CD14-positive monocyte (primary cell): ENCODE measurements at regions not wholly inside any gene's neighbourhood (a gene's known extent, or its start where the extent isn't known, plus 50 kb on each side); places are given as distances from the start of the nearest gene placed in this dataset.

ENCODE experiments used
- DNase-seq, 3 donors: peaks; one replicate each; pipeline ENCODE4 v3.0.0-alpha.2; 2011 to 2022
- H2AFZ ChIP-seq: 2 replicates; pipeline ENCODE4 v1.6.0; 2012; ENCODE audit warnings: mild to moderate bottlenecking, low read depth, low read length, inconsistent platforms; ENCODE audit not compliant: insufficient read depth, poor library complexity, severe bottlenecking
- H3K27ac ChIP-seq, 2 donors: 1 replicate in 1 of 2; 2 replicates in 1 of 2; pipeline ENCODE4 v1.5.1; 2012 to 2013; ENCODE audit warnings: low read length in 2 of 2, control low read depth in 1 of 2, inconsistent platforms in 1 of 2, low read depth in 1 of 2, mild to moderate bottlenecking in 1 of 2
- H3K27me3 ChIP-seq, 2 donors: one replicate each; pipeline versions ENCODE4 v1.6.0 to v1.6.1; 2011 to 2013; ENCODE audit warnings: low read length in 2 of 2; ENCODE audit not compliant: control insufficient read depth in 2 of 2, insufficient read depth in 2 of 2
- H3K36me3 ChIP-seq, 2 donors: replicated peaks in 1 of 2; 1 replicate in 1 of 2; 2 replicates in 1 of 2; pipeline versions ENCODE4 v1.5.1 to v1.6.1; 2012 to 2013; ENCODE audit warnings: low read length in 2 of 2, control low read depth in 1 of 2, inconsistent platforms in 1 of 2, mild to moderate bottlenecking in 1 of 2; ENCODE audit not compliant: insufficient read depth in 2 of 2, control insufficient read depth in 1 of 2
- H3K4me1 ChIP-seq, 2 donors: 1 replicate in 1 of 2; 2 replicates in 1 of 2; pipeline versions ENCODE4 v1.5.1 to v1.6.1; 2012 to 2013; ENCODE audit warnings: low read length in 2 of 2, control low read depth in 1 of 2, inconsistent platforms in 1 of 2, mild to moderate bottlenecking in 1 of 2, moderate library complexity in 1 of 2; ENCODE audit not compliant: insufficient read depth in 2 of 2, control insufficient read depth in 1 of 2
- H3K4me2 ChIP-seq: replicated peaks from 2 replicates; pipeline ENCODE3; 2012; ENCODE audit warnings: low read length, moderate library complexity, mild to moderate bottlenecking; ENCODE audit not compliant: poor library complexity, severe bottlenecking; ENCODE audit errors: extremely low read depth
- H3K4me3 ChIP-seq, 3 experiments: fragments of 200-600 bp in 1 of 3; sonication (generic) in 1 of 3; replicated peaks in 1 of 3; 1 replicate in 2 of 3; 2 replicates in 1 of 3; pipeline ENCODE4 v1.5.1; 2011 to 2013; ENCODE audit warnings: low read length in 3 of 3, mild to moderate bottlenecking in 3 of 3, control low read depth in 2 of 3, low read depth in 2 of 3, inconsistent platforms in 1 of 3, moderate library complexity in 1 of 3
- H3K79me2 ChIP-seq: 2 replicates; pipeline ENCODE4 v1.6.0; 2012; ENCODE audit warnings: mild to moderate bottlenecking, control low read depth, inconsistent platforms, low read length, moderate library complexity; ENCODE audit not compliant: insufficient read depth
- H3K9ac ChIP-seq: 2 replicates; pipeline ENCODE4 v1.6.0; 2017; ENCODE audit warnings: low read length, mild to moderate bottlenecking; ENCODE audit not compliant: insufficient read depth, poor library complexity, severe bottlenecking
- H3K9me3 ChIP-seq, 2 donors: replicated peaks in 1 of 2; 1 replicate in 1 of 2; 2 replicates in 1 of 2; pipeline versions ENCODE4 v1.5.1 to v1.6.1; 2012 to 2013; ENCODE audit warnings: low read length in 2 of 2, control low read depth in 1 of 2; ENCODE audit not compliant: control insufficient read depth in 1 of 2, insufficient read depth in 1 of 2
- H4K20me1 ChIP-seq: 2 replicates; pipeline ENCODE4 v1.6.0; 2012; ENCODE audit warnings: mild to moderate bottlenecking, low read length, control low read depth, moderate library complexity; ENCODE audit not compliant: insufficient read depth
- H3K27ac Mint-ChIP-seq, 7 donors: one replicate each; pipeline ENCODE4 v1.8.0; 2020; ENCODE audit warnings: mild to moderate bottlenecking in 7 of 7, mixed read lengths in 7 of 7, moderate library complexity in 6 of 7, inconsistent platforms in 2 of 7
- H3K27me3 Mint-ChIP-seq, 3 donors: one replicate each; pipeline ENCODE4 v1.8.0; 2021 to 2022; ENCODE audit warnings: low read depth in 3 of 3, mild to moderate bottlenecking in 3 of 3, mixed read lengths in 3 of 3, moderate library complexity in 3 of 3, inconsistent platforms in 1 of 3
- H3K36me3 Mint-ChIP-seq, 2 donors: one replicate each; pipeline ENCODE4 v1.8.0; 2020; ENCODE audit warnings: mixed read lengths in 2 of 2, inconsistent platforms in 1 of 2, mild to moderate bottlenecking in 1 of 2
- H3K4me1 Mint-ChIP-seq: one replicate; pipeline ENCODE4 v1.8.0; 2020; ENCODE audit warnings: mild to moderate bottlenecking, mixed read lengths
- H3K4me3 Mint-ChIP-seq, 2 donors: one replicate each; pipeline ENCODE4 v1.8.0; 2020; ENCODE audit warnings: mild to moderate bottlenecking in 2 of 2, mixed read lengths in 2 of 2, moderate library complexity in 1 of 2
- H3K9me3 Mint-ChIP-seq, 7 donors: one replicate each; pipeline ENCODE4 v1.8.0; 2020 to 2022; ENCODE audit warnings: mixed read lengths in 7 of 7, mild to moderate bottlenecking in 6 of 7, moderate library complexity in 6 of 7, inconsistent platforms in 2 of 7
- WGBS: methylation state at CpG from one replicate; pipeline ENCODE4 v1.1.5; 2013; ENCODE audit warnings: missing lambda C conversion rate; ENCODE audit not compliant: insufficient coverage; 5-methylcytosine and 5-hydroxymethylcytosine counted together
- intact Hi-C, 2 donors: fragments of 100-400 bp; cut with micrococcal nuclease; formaldehyde crosslinking; loops; one replicate each; pipeline versions ENCODE4 v1.15.0 to v1.15.1; 2023
- TF ChIP-seq, protein P1 (sequence below): fragments of 200-600 bp; IDR thresholded peaks from one replicate; pipeline ENCODE4 v1.8.0; 2022; ENCODE audit warnings: antibody characterized with exemption, mild to moderate bottlenecking

DNA sequence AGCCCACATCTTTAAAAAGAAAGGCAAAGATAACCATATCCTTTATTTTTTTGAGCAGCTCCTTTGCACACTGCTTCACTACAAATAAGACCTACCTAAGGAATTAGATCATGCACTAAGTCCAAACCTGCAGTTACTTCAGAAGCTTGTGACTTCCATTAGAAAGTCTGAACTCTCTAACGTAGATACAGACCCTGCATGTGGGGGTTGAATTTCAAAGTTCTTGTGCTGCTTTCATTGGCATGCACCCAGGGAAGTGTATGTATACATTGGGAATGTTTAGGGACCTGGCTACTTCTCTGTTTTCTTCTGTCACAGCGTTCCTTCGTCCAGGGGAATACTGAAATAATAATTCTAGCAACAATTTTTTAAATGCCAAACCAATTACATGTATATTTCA lies 185.2 kb upstream of the IL12A start:
- Mint-ChIP-seq H3K36me3 (no peaks in the 10 kb centered on the region), H3K4me1 (no peaks in the 10 kb centered on the region), H3K9me3 (no peaks in the 10 kb centered on the region), H3K27ac (no peak overlapping the region), H3K4me3 (no peak overlapping the region), H3K27me3 (peaks cover 0 to 1% (median 0%) of the 10 kb centered on the region in 3 donors)
- Histone ChIP-seq H3K27ac (no peak overlapping the region), H3K36me3 (no peaks in the 10 kb centered on the region), H3K4me3 (no peak overlapping the region), H3K27me3 (no peaks in the 10 kb centered on the region), H4K20me1 (no peaks in the 10 kb centered on the region), H3K4me1 (no peaks in the 10 kb centered on the region), H3K4me2 (no peak overlapping the region), H2AFZ (no peak overlapping the region), H3K9ac (no peak overlapping the region), H3K79me2 (no peaks in the 10 kb centered on the region), H3K9me3 (no peaks in the 10 kb centered on the region)
- intact Hi-C loops = loop anchor here in 1 of 2 donors (10.0 kb wide), 1 partner anchor 479 kb away; no protein-coding TSS in a partner anchor
- no peak for DNase-seq
- TF ChIP-seq, protein P1, sequence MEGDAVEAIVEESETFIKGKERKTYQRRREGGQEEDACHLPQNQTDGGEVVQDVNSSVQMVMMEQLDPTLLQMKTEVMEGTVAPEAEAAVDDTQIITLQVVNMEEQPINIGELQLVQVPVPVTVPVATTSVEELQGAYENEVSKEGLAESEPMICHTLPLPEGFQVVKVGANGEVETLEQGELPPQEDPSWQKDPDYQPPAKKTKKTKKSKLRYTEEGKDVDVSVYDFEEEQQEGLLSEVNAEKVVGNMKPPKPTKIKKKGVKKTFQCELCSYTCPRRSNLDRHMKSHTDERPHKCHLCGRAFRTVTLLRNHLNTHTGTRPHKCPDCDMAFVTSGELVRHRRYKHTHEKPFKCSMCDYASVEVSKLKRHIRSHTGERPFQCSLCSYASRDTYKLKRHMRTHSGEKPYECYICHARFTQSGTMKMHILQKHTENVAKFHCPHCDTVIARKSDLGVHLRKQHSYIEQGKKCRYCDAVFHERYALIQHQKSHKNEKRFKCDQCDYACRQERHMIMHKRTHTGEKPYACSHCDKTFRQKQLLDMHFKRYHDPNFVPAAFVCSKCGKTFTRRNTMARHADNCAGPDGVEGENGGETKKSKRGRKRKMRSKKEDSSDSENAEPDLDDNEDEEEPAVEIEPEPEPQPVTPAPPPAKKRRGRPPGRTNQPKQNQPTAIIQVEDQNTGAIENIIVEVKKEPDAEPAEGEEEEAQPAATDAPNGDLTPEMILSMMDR = no peak
- WGBS = 100% methylated on average over 1 of the region's 3 CpGs

DNA sequence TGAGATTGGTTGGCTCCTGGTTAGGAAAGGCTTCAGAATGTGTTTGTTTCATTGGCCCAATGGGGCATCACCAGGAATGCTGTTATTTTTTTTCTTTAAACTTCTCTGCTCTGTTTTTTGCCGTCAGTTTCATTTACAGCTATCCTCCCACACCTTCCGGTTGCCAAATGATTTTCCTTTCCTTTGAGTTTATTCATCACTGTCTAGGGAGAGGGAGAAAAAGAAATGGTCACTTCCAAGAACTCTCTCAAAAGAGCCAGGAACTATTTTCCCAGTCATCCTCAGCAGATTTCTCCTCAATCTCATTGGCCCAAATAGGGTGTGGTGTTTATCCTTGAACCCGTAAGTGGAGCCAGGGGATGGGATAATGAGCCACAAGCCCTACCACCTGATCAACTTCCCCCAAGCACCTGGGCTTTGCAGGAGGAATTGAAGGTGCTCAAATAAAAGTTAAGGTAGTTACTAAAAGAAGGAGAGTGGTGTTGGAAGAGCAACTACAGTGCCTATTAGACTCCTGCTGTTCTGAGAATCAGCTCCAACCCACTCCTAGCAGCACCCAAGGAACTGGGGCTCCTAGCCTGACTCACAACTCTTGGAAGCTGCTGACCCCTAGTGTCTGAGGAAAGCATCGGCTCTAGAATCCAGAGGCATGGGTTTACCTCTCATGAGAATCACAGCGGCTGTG lies 183.8 kb upstream of the IL12A start:
- Mint-ChIP-seq H3K27ac (no peak overlapping the region), H3K4me1 (no peaks in the 10 kb centered on the region), H3K27me3 (peaks cover 0 to 1% (median 0%) of the 10 kb centered on the region in 3 donors), H3K36me3 (no peaks in the 10 kb centered on the region), H3K4me3 (no peak overlapping the region), H3K9me3 (no peaks in the 10 kb centered on the region)
- H3K36me3 ChIP-seq = no peaks in the 10 kb centered on the region
- H3K27ac ChIP-seq = no peak overlapping the region
- intact Hi-C loops = loop anchor here in 1 of 2 donors (10.0 kb wide), 1 partner anchor 480 kb away; no protein-coding TSS in a partner anchor
- TF ChIP-seq, protein P1 = peak; percentile 71
- H3K79me2 ChIP-seq = no peaks in the 10 kb centered on the region
- H4K20me1 ChIP-seq = no peaks in the 10 kb centered on the region
- H3K4me2 ChIP-seq = no peak overlapping the region
- peak; percentile 3 to 47 (median 36) for DNase-seq
- H3K27me3 ChIP-seq = no peaks in the 10 kb centered on the region
- H3K4me3 ChIP-seq = no peak overlapping the region
- no peaks in the 10 kb centered on the region for H3K4me1 ChIP-seq
- no peak overlapping the region for H3K9ac ChIP-seq
- H2AFZ ChIP-seq = no peak overlapping the region
- WGBS = no CpG with 5 or more reads among the region's 5 CpGs
- no peaks in the 10 kb centered on the region for H3K9me3 ChIP-seq
